Retinal pigment epithelial cell (primary cell): ENCODE measurements at regions not wholly inside any gene's neighbourhood (a gene's known extent, or its start where the extent isn't known, plus 50 kb on each side); places are given as distances from the start of the nearest gene placed in this dataset.

Experiments used
- DNase-seq: peaks from one replicate; pipeline ENCODE4 v3.0.0-alpha.2; 2010; ENCODE audit warnings: low read depth
- H3K4me3 ChIP-seq: 2 replicates; pipeline ENCODE4 v1.5.1; 2011; ENCODE audit warnings: mild to moderate bottlenecking, low read length, control low read depth, moderate library complexity
- TF ChIP-seq, protein P1 (sequence below): conservative IDR thresholded peaks from 2 replicates; pipeline ENCODE4 v1.5.1; 2011; ENCODE audit warnings: low read depth, low read length, control low read depth, inconsistent platforms

DNA sequence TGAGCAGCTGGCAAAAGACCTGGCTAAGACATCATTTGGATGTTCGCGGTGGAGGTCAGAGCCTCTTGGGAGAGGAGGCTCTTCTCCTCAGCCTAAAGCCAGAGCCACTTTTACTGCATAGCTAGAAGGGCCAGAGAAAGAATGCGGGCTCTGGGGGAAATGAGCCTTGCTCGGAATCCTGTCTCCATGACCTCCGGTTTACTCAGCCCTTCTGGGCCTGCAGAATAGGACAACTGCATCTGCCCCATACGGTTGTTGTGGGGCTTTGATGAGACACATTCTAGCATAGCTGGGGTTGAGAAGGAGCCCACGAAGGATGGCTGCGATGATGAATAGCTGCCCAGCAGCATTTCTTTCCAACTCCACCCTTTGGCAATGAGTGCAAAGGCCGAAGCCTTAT, 115.0 kb upstream of the SLC22A23 start:
- no peak for DNase-seq

DNA sequence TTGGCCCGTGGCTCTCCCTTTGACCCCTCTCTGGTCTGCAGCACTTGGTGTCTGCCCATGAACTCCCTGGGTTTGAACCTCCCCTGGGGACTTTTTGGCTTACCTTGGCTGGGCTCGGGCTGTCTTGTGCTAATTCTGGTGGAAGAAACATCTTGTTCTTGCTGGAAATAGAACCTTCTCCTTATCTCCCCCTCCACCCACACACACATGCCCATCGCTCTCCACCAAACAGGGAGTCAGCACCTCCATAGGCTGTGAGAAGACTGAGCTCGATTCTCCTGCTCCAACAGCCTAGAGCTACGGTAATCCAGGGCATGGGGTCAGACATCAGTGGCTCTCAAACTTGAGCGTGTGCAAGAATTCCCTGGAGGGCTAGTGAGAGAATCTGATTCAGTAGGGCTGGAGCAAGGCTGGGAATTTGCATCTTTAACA, 114.4 kb upstream of the SLC22A23 start:
- TF ChIP-seq, protein P1, sequence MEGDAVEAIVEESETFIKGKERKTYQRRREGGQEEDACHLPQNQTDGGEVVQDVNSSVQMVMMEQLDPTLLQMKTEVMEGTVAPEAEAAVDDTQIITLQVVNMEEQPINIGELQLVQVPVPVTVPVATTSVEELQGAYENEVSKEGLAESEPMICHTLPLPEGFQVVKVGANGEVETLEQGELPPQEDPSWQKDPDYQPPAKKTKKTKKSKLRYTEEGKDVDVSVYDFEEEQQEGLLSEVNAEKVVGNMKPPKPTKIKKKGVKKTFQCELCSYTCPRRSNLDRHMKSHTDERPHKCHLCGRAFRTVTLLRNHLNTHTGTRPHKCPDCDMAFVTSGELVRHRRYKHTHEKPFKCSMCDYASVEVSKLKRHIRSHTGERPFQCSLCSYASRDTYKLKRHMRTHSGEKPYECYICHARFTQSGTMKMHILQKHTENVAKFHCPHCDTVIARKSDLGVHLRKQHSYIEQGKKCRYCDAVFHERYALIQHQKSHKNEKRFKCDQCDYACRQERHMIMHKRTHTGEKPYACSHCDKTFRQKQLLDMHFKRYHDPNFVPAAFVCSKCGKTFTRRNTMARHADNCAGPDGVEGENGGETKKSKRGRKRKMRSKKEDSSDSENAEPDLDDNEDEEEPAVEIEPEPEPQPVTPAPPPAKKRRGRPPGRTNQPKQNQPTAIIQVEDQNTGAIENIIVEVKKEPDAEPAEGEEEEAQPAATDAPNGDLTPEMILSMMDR = no peak

More for the DNA sequence above, 115.0 kb upstream of the SLC22A23 start:
- TF ChIP-seq, protein P1 = no peak
- no peak overlapping the region for H3K4me3 ChIP-seq

DNA sequence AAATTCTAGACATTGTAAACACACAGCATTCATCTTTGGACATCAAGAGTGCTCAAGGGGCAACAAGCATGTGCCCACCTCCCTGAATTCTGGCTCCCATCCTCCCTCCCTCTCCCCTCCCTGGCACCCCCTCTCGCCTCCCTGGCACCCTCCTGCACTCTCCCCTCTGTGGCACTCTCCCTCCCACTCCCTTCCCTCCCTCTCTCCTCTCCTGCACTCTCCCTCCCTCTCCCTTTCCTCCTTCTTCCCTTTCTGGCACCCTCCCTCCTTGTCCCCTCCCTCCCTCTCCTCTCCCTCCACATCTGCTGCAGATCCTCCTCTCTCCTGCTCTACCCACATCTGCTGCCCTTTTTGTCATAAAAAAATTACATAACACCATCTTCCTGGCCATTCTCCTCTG, 113.0 kb upstream of the SLC22A23 start:
- TF ChIP-seq, protein P1 = no peak
- H3K4me3 ChIP-seq = no peak overlapping the region
- no peak for DNase-seq

More for the DNA sequence above, 114.4 kb upstream of the SLC22A23 start:
- DNase-seq = no peak
- H3K4me3 ChIP-seq = no peak overlapping the region

DNA sequence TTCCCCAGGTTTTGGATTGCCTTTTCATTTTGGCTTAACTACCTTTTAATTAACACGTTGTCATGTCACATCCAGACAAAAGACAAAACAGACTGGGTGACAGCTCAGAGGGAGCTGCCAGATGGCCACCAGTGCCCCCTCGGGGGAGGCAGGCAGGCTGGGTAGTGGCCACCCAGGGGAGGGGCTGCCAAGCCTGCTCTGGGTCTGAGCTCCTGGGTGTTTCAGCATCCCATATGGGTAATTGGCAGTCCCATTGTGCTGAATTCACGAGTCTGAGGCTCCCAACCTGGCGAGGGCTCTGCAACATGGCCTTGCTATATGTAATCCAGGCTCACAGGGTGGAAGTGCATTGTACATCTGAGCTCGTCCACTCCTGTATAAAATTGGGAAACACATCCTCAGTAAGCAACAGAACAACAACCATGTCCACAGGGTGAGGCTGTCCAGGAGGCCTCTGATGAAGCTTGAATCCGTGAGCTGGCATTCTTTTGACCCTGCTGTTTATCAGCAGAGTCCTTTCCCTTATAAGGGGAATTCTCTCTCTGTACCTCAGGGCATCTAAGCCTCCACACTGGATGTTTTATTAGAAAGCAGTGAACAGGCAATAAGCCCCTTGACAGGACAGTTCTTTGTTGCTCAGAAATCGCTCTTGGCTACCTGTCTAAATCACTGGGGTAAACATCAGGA, 111.7 kb upstream of the SLC22A23 start:
- H3K4me3 ChIP-seq = no peak overlapping the region
- TF ChIP-seq, protein P1 = no peak
- no peak for DNase-seq

DNA sequence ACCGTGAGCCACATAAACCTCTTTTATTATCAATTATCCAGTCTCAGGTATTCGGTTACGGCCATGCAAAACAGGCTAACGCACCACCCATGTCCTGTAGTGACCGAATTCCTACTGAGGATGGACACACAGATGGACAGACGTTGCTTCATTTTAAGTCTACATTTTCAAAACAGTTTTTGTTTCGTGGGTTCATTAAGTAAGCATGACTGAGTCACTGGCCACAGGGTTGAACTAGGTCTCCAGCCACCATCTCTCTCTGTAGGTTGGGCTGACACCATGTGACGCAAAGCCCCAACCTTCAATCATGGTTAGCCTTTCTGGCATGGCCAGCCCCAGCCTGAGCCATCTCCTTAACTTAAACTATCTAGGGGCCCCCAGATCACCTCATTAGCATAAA, 110.0 kb upstream of the SLC22A23 start:
- TF ChIP-seq, protein P1 = no peak
- no peak for DNase-seq

DNA sequence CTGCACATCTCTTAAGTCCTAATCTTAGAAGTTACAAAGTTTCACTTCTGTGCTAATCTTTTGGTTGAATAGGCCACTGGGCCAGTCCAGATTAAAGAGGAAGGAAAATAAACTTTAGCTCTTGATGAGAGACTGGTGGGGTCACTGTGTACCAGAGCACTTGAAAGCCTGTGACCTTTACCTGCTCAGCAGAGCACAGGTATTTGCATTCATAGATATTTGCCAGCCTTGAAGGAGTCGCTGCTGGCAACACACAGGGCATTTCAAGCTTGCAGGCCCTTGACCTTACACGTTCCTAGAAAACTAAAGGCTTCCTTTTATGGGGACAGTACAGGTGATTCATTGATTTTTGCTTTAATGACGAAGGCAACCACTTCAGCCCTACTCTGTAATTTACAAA, 108.4 kb upstream of the SLC22A23 start:
- no peak for DNase-seq
- TF ChIP-seq, protein P1 = no peak
- no peak overlapping the region for H3K4me3 ChIP-seq

More for the DNA sequence above, 110.0 kb upstream of the SLC22A23 start:
- no peak overlapping the region for H3K4me3 ChIP-seq

DNA sequence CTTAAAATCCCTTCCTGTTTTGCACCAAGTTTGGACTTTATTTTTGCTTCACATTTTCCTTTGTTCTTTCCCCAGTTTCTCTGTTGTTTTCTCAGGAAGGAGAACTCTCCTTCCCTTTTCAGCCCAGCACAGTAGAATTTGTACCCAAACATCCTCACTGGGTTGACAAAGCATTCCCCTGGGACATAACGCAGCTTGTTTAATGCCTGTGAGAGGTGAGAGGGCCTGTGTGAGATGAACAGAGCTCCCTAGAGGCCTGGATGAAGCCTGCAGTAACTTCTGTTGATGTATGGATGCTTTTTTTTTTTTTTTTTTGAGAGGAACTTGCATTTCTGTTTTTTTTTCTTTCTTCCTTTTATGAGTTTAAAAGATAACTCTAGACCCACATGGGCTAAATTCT, 104.9 kb upstream of the SLC22A23 start:
- DNase-seq = no peak
- TF ChIP-seq, protein P1 = peak; percentile 36
- no peak overlapping the region for H3K4me3 ChIP-seq
